Thyroid gland (tissue), 4 donors: ENCODE measurements at regions not wholly inside any gene's neighbourhood (a gene's known extent, or its start where the extent isn't known, plus 50 kb on each side); places are given as distances from the start of the nearest gene placed in this dataset.

Experiments
- POLR2A ChIP-seq, 2 donors: fragments of 450-650 bp; IDR thresholded peaks; one replicate each; pipeline ENCODE4 v1.6.1; 2017; ENCODE audit warnings: antibody characterized with exemption in 2 of 2, mild to moderate bottlenecking in 2 of 2, moderate library complexity in 1 of 2
- TF ChIP-seq, protein P1 (sequence below), 6 experiments: fragments of 200-600 bp in 3 of 6; fragments of 450-650 bp in 3 of 6; sonication (generic) in 3 of 6; IDR thresholded peaks; one replicate each; pipeline ENCODE4 v1.5.1; 2016 to 2019; ENCODE audit warnings: antibody characterized with exemption in 6 of 6, mild to moderate bottlenecking in 2 of 6, inconsistent platforms in 1 of 6, moderate library complexity in 1 of 6

DNA sequence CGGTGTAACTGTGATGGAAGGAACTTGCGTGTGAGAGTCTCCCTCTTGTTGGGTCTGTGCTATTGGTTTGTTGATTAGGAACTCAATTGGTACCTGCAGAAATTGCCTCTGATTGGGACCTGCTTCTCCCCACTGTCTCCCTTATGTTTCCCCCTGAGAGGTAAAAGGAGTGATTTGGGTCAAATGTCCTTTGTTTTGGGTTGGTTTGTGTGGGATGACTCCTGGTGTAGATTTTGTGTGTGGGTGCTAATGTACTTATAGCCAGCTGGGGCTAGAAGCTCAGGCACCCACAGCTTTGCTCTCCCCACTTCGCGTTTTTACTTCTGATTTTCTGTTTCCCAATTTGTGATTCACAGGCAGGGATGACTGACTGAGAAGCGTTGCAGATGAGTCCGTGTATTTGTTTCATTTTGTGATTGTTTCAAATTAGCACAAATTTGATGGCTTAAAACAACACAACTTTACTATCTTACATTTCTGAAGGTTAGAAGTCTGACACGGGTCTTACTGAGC lies 79.1 kb downstream of the UTRN start:
- TF ChIP-seq, protein P1, sequence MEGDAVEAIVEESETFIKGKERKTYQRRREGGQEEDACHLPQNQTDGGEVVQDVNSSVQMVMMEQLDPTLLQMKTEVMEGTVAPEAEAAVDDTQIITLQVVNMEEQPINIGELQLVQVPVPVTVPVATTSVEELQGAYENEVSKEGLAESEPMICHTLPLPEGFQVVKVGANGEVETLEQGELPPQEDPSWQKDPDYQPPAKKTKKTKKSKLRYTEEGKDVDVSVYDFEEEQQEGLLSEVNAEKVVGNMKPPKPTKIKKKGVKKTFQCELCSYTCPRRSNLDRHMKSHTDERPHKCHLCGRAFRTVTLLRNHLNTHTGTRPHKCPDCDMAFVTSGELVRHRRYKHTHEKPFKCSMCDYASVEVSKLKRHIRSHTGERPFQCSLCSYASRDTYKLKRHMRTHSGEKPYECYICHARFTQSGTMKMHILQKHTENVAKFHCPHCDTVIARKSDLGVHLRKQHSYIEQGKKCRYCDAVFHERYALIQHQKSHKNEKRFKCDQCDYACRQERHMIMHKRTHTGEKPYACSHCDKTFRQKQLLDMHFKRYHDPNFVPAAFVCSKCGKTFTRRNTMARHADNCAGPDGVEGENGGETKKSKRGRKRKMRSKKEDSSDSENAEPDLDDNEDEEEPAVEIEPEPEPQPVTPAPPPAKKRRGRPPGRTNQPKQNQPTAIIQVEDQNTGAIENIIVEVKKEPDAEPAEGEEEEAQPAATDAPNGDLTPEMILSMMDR (IDR thresholded peaks at IDR 0.05) = no peak
- TF ChIP-seq POLR2A (IDR thresholded peaks at IDR 0.05) = no peak
